ENCODE measurements at regions not wholly inside any gene's neighbourhood (a gene's known extent, or its start where the extent isn't known, plus 50 kb on each side); places are given as distances from the start of the nearest gene placed in this dataset.
"Not testable (repeated sequence)": the region's sequence is repeated elsewhere in the genome, so short reads cannot be mapped to it uniquely, and the experiment has no call there.

GRCh38 chr14:105705512-105705861 is 179.1 kb downstream of the TMEM121 start:
- not testable (repeated sequence) for TF ChIP-seq CTCF (IDR thresholded peaks at IDR 0.05); RAD21 (conservative IDR thresholded peaks at IDR 0.05 in 1 of 2, IDR thresholded peaks at IDR 0.05 in 1 of 2); JUN (IDR thresholded peaks at IDR 0.05); REST (IDR thresholded peaks at IDR 0.05); POLR2A (IDR thresholded peaks at IDR 0.05; ENCODE audit: low read length); E2F6 (IDR thresholded peaks at IDR 0.05; ENCODE audit: borderline replicate concordance, low read depth); ZC3H11A (IDR thresholded peaks at IDR 0.05); RNF2 (IDR thresholded peaks at IDR 0.05; ENCODE audit: borderline replicate concordance, low read depth); MAX (IDR thresholded peaks at IDR 0.05); ZSCAN20 (CRISPR knock-in tag; IDR thresholded peaks at IDR 0.05)
